ENCODE measurements at regions not wholly inside any gene's neighbourhood (a gene's known extent, or its start where the extent isn't known, plus 50 kb on each side); places are given as distances from the start of the nearest gene placed in this dataset.
A peak's percentile ranks its signal among the peaks of the same experiment; 100 is the strongest.
"Not testable (repeated sequence)": the region's sequence is repeated elsewhere in the genome, so short reads cannot be mapped to it uniquely, and the experiment has no call there.

- DNase-seq (ENCODE audit: low read depth, low spot score): no peak
- H3K4me3 ChIP-seq (ENCODE audit: low read depth, low read length): no peak overlapping the region
- TF ChIP-seq, protein P1, sequence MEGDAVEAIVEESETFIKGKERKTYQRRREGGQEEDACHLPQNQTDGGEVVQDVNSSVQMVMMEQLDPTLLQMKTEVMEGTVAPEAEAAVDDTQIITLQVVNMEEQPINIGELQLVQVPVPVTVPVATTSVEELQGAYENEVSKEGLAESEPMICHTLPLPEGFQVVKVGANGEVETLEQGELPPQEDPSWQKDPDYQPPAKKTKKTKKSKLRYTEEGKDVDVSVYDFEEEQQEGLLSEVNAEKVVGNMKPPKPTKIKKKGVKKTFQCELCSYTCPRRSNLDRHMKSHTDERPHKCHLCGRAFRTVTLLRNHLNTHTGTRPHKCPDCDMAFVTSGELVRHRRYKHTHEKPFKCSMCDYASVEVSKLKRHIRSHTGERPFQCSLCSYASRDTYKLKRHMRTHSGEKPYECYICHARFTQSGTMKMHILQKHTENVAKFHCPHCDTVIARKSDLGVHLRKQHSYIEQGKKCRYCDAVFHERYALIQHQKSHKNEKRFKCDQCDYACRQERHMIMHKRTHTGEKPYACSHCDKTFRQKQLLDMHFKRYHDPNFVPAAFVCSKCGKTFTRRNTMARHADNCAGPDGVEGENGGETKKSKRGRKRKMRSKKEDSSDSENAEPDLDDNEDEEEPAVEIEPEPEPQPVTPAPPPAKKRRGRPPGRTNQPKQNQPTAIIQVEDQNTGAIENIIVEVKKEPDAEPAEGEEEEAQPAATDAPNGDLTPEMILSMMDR (IDR thresholded peaks at IDR 0.05; ENCODE audit: low read depth, low read length): no peak
- in situ Hi-C loops (cut with HindIII; ENCODE audit: low sequenced_read_pairs): no loop called here
Measured at GRCh38 chr3:181239441-181239840, 249.9 kb upstream of the DNAJC19 start.

- H3K4me3 ChIP-seq (ENCODE audit: low read depth, low read length): no peak overlapping the region
- in situ Hi-C loops (cut with HindIII; ENCODE audit: low sequenced_read_pairs): no loop called here
- no peak for DNase-seq (ENCODE audit: low read depth, low spot score)
- TF ChIP-seq, protein P1 (IDR thresholded peaks at IDR 0.05; ENCODE audit: low read depth, low read length): no peak
Measured at GRCh38 chr3:181230258-181230657, 240.7 kb upstream of the DNAJC19 start.

DNA sequence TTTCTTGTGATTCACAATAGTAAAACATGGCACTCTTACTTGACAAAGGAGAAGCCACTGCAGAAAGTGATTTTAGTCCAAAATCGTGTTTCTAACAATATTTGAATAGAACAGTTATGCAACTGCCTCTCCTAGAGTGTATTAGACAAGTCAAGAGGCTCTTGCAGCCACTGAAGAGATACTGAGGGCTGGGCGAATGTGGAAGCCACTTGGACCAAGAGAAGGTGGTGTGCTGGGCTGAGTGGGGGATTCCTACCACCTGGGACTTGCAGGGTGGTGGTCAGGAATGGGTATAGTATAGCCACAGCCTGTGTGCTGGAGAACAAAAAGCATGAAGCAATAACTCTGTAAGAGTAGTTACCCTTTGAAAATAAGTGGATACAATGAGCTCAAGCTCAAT is 223.8 kb upstream of the DNAJC19 start:
- no peak overlapping the region for H3K4me3 ChIP-seq (ENCODE audit: low read depth, low read length)
- TF ChIP-seq, protein P1 (IDR thresholded peaks at IDR 0.05; ENCODE audit: low read depth, low read length): no peak
- no peak for DNase-seq (ENCODE audit: low read depth, low spot score)
- in situ Hi-C loops (cut with HindIII; ENCODE audit: low sequenced_read_pairs): no loop called here

- no peak for DNase-seq (ENCODE audit: low read depth, low spot score)
Measured at GRCh38 chr3:181212271-181212670, 222.7 kb upstream of the DNAJC19 start.

GRCh38 chr3:181210275-181210674 is 220.7 kb upstream of the DNAJC19 start:
- DNase-seq (ENCODE audit: low read depth, low spot score): peak; percentile 32
- H3K4me3 ChIP-seq (ENCODE audit: low read depth, low read length): no peak overlapping the region
- TF ChIP-seq, protein P1 (IDR thresholded peaks at IDR 0.05; ENCODE audit: low read depth, low read length): peak; percentile 24
- in situ Hi-C loops (cut with HindIII; ENCODE audit: low sequenced_read_pairs): no loop called here

More at GRCh38 chr3:181212271-181212670, 222.7 kb upstream of the DNAJC19 start:
- in situ Hi-C loops (cut with HindIII; ENCODE audit: low sequenced_read_pairs): no loop called here
- H3K4me3 ChIP-seq (ENCODE audit: low read depth, low read length): no peak overlapping the region
- TF ChIP-seq, protein P1 (IDR thresholded peaks at IDR 0.05; ENCODE audit: low read depth, low read length): no peak

GRCh38 chr3:181189556-181189955 is 200.0 kb upstream of the DNAJC19 start:
- H3K4me3 ChIP-seq (ENCODE audit: low read depth, low read length): no peak overlapping the region
- TF ChIP-seq, protein P1 (IDR thresholded peaks at IDR 0.05; ENCODE audit: low read depth, low read length): no peak
- in situ Hi-C loops (cut with HindIII; ENCODE audit: low sequenced_read_pairs): no loop called here
- DNase-seq (ENCODE audit: low read depth, low spot score): no peak

- no peak overlapping the region for H3K4me3 ChIP-seq (ENCODE audit: low read depth, low read length)
- TF ChIP-seq, protein P1 (IDR thresholded peaks at IDR 0.05; ENCODE audit: low read depth, low read length): no peak
- in situ Hi-C loops (cut with HindIII; ENCODE audit: low sequenced_read_pairs): no loop called here
- no peak for DNase-seq (ENCODE audit: low read depth, low spot score)
Measured at GRCh38 chr3:181183764-181184163, 194.2 kb upstream of the DNAJC19 start.

- H3K4me3 ChIP-seq (ENCODE audit: low read depth, low read length); in situ Hi-C loops (cut with HindIII; ENCODE audit: low sequenced_read_pairs); DNase-seq (ENCODE audit: low read depth, low spot score): not testable (repeated sequence)
Measured at GRCh38 chr3:181183057-181183456, 193.5 kb upstream of the DNAJC19 start.
